ENCODE measurements at regions not wholly inside any gene's neighbourhood (a gene's known extent, or its start where the extent isn't known, plus 50 kb on each side); places are given as distances from the start of the nearest gene placed in this dataset.

DNA sequence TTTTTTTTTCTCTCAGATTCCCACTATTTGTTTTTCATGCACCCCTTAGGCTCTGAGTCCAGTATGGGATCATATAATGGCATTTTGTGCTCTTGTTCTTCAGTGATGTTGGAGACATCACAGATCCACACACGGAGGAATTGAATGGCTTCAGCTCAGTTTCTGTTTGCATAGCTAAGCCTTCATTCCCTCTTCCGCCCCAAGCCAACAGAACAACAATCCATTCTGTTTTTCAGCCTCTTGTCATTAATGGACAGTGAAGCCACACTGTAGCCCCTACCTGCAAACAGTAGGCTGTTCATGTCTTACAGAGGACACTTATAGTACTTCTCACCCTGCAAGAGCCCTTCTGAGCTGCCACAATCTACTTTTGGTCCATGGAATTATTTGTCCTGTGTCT, 64.0 kb upstream of the ZSWIM2 start:
- no peak for TF ChIP-seq CTCF (IDR thresholded peaks at IDR 0.05)
- no peak for TF ChIP-seq POLR2A (IDR thresholded peaks at IDR 0.05)
- no peak for TF ChIP-seq POLR2AphosphoS5 (IDR thresholded peaks at IDR 0.05)
